Left ventricle myocardium inferior (tissue), 1 donor: ENCODE measurements at regions not wholly inside any gene's neighbourhood (a gene's known extent, or its start where the extent isn't known, plus 50 kb on each side); places are given as distances from the start of the nearest gene placed in this dataset.

ENCODE experiments used
- DNase-seq: peaks from one replicate; pipeline ENCODE4 v3.0.0-alpha.2; 2020
- H3K27ac ChIP-seq: fragments of 200-600 bp; replicated peaks from 2 replicates; pipeline ENCODE4 v1.8.0; 2021
- H3K27me3 ChIP-seq: fragments of 200-600 bp; 2 replicates; pipeline ENCODE4 v1.8.0; 2021; ENCODE audit warnings: low read depth
- H3K36me3 ChIP-seq: fragments of 200-600 bp; 2 replicates; pipeline ENCODE4 v1.8.0; 2021
- H3K4me1 ChIP-seq: fragments of 200-600 bp; 2 replicates; pipeline ENCODE4 v1.8.0; 2021
- H3K4me3 ChIP-seq: fragments of 200-600 bp; 2 replicates; pipeline ENCODE4 v1.8.0; 2021; ENCODE audit warnings: mild to moderate bottlenecking, moderate library complexity
- H3K9me3 ChIP-seq: fragments of 200-600 bp; replicated peaks from 2 replicates; pipeline ENCODE4 v1.8.0; 2021
- intact Hi-C: fragments of 100-400 bp; cut with micrococcal nuclease; formaldehyde crosslinking; loops from one replicate; pipeline ENCODE4 v1.11.0; 2022
- TF ChIP-seq, protein P1 (sequence below): fragments of 200-600 bp; IDR thresholded peaks from 2 replicates; pipeline ENCODE4 v1.8.0; 2021; ENCODE audit warnings: antibody characterized with exemption, mild to moderate bottlenecking, borderline replicate concordance
- donor health status: DM: no; HTN: yes; CAD: no; lungs with severe emphysema.

DNA sequence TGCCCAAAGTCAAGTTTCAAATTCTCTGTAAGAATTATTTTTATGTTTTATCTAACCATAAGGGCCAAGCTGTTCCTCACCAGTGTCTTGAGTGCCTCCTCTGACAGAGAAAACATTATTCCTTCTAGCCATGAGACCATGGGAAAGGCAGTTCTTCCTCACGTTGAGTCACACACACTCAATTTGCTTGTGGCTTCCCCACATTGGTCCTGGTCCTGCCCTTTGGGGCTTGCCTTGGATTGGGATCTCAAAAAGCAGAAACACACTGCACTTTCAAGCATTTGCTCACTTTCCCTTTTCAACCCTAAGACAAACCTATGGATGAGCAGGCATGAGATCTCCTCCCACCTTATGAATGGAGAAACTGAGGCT is 248.3 kb upstream of the IGFBP3 start:
- Histone ChIP-seq H3K9me3 (no peaks in the 10 kb centered on the region), H3K27me3 (no peaks in the 10 kb centered on the region), H3K4me3 (no peak overlapping the region), H3K27ac (no peak overlapping the region), H3K4me1 (peaks cover 14% of the 10 kb centered on the region), H3K36me3 (no peaks in the 10 kb centered on the region)
- intact Hi-C loops = no loop called here
- TF ChIP-seq, protein P1, sequence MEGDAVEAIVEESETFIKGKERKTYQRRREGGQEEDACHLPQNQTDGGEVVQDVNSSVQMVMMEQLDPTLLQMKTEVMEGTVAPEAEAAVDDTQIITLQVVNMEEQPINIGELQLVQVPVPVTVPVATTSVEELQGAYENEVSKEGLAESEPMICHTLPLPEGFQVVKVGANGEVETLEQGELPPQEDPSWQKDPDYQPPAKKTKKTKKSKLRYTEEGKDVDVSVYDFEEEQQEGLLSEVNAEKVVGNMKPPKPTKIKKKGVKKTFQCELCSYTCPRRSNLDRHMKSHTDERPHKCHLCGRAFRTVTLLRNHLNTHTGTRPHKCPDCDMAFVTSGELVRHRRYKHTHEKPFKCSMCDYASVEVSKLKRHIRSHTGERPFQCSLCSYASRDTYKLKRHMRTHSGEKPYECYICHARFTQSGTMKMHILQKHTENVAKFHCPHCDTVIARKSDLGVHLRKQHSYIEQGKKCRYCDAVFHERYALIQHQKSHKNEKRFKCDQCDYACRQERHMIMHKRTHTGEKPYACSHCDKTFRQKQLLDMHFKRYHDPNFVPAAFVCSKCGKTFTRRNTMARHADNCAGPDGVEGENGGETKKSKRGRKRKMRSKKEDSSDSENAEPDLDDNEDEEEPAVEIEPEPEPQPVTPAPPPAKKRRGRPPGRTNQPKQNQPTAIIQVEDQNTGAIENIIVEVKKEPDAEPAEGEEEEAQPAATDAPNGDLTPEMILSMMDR = no peak
- DNase-seq = no peak

DNA sequence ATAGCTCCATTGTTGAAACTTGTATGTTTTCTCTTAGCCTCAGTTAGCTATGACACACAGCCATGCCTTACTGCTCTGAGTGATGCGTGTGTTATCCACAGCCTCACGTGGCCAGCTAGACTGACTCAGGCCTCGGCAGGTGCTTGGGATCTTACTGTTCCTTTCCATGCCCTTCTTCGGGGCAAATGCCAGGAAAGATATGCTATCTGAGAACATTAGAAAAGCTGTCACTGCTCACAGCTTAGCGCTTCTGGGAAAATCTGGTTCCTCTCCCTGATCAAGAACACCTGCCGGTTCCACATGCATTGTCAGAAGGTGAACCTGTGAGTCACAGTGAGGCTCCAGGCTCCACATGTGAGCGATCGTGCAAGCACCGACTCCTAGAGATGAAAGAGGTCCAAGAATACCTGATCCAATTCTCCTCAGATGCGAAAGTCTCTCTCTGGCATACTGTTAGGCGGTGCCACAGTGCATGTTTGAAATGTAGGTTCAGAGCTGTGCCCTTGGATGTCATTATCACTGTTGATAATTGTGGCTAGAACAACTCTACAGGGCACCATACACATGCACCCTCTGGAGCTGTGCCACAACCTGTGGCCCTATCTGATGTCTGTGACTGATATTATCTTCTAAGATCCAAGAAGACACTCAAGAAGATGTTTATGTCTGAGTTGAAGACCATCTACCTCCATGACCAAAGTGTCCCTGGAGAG is 247.8 kb upstream of the IGFBP3 start:
- Histone ChIP-seq H3K36me3 (no peaks in the 10 kb centered on the region), H3K4me3 (no peak overlapping the region), H3K9me3 (no peaks in the 10 kb centered on the region), H3K27me3 (no peaks in the 10 kb centered on the region), H3K27ac (no peak overlapping the region), H3K4me1 (peaks cover 8% of the 10 kb centered on the region)
- DNase-seq = no peak
- intact Hi-C loops = no loop called here
- TF ChIP-seq, protein P1 = no peak

DNA sequence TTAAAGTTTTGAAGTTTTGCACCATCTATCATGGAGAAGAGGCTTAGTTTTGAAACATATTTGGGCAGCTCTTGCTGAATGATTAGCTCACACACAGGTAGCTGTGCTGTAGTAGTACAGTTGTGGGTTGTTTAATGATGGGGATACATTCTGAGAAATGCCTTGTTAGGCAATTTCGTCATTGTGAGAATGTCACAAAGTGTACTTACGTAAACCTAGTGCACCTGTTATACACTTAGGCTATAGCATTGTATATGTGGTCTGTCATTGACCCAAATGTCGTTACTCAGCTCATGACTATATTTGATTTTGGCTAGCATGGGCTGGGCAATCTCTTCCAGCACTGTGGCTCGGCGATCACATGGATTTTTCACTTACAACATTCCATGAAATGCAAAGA is 247.2 kb upstream of the IGFBP3 start:
- H3K27ac ChIP-seq = no peak overlapping the region
- H3K4me1 ChIP-seq = peaks cover 2% of the 10 kb centered on the region
- H3K36me3 ChIP-seq = no peaks in the 10 kb centered on the region
- no peaks in the 10 kb centered on the region for H3K9me3 ChIP-seq
- no peak for DNase-seq
- no peak overlapping the region for H3K4me3 ChIP-seq
- H3K27me3 ChIP-seq = no peaks in the 10 kb centered on the region
- TF ChIP-seq, protein P1 = no peak
- intact Hi-C loops = no loop called here

DNA sequence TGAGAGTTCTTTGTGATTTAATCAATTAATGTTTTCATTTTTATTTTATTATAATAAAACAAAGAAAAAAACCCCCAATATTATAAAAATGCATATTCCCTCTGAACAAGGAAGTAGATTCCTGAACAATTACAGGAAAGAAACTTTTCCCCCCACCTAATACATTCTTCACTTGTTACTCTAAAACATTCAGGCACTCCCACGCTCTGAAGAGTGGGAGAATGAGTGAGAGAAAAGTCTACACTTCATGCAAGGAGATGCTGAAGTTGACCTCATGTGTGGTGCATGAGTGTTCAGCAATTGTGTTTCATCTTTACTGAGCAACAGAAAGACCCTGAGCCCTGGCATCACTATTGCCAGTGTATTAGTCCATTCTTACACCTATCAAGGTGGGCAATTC is 244.2 kb upstream of the IGFBP3 start:
- H3K9me3 ChIP-seq = no peaks in the 10 kb centered on the region
- H3K4me3 ChIP-seq = no peak overlapping the region
- no peak for DNase-seq
- H3K27me3 ChIP-seq = no peaks in the 10 kb centered on the region
- intact Hi-C loops = no loop called here
- TF ChIP-seq, protein P1 = no peak
- H3K27ac ChIP-seq = no peak overlapping the region
- no peaks in the 10 kb centered on the region for H3K36me3 ChIP-seq
- no peaks in the 10 kb centered on the region for H3K4me1 ChIP-seq

DNA sequence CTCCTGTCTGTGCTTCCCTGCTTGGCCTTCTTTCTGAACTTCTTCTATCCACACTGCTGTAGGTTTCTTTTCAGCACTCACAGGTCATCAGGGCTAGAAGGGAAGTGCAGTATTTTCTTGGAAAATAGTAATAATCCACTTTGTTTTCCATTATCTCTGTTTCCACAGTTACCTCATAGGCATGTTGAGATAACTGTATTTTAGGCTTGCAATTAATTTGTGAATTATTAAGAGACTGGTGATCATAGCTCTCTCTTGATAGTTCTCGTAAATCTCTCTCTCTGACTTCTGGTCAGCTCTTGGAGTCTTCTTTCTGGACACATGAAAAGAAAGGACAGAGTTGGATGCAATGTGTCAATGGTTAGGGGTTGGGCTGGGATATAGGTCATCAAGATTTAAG is 243.6 kb upstream of the IGFBP3 start:
- Histone ChIP-seq H3K4me1 (no peaks in the 10 kb centered on the region), H3K27ac (no peak overlapping the region), H3K9me3 (no peaks in the 10 kb centered on the region), H3K27me3 (no peaks in the 10 kb centered on the region), H3K36me3 (no peaks in the 10 kb centered on the region), H3K4me3 (no peak overlapping the region)
- TF ChIP-seq, protein P1 = no peak
- intact Hi-C loops = no loop called here
- no peak for DNase-seq
